GM12892 (cell line): ENCODE measurements at regions not wholly inside any gene's neighbourhood (a gene's known extent, or its start where the extent isn't known, plus 50 kb on each side); places are given as distances from the start of the nearest gene placed in this dataset.
A peak's percentile ranks its signal among the peaks of the same experiment; 100 is the strongest.

Experiments
- DNase-seq: peaks from one replicate; pipeline ENCODE4 v3.0.0; 2011; ENCODE audit not compliant: insufficient read length
- FAIRE-seq: peaks from 2 replicates; lab custom pipeline; 2011; peaks lifted over from hg19 to GRCh38; lab: Jason Lieb, UNC
- POLR2A ChIP-seq: IDR thresholded peaks from 2 replicates; pipeline ENCODE4 v1.6.1; 2011; ENCODE audit warnings: low read depth, low read length, control low read depth
- POLR2AphosphoS5 ChIP-seq: IDR thresholded peaks from 2 replicates; pipeline ENCODE4 v1.6.1; 2011; ENCODE audit warnings: low read depth, low read length, control low read depth
- TAF1 ChIP-seq: IDR thresholded peaks from 2 replicates; pipeline ENCODE4 v1.6.1; 2011; ENCODE audit warnings: low read depth, mild to moderate bottlenecking, control low read depth, low read length, borderline replicate concordance

GRCh38 chr1:59223198-59223597, 73.7 kb upstream of the FGGY start:
- no peak for DNase-seq
- no peak for FAIRE-seq
- TF ChIP-seq POLR2AphosphoS5 (no peak), POLR2A (no peak), TAF1 (no peak)

GRCh38 chr1:59223989-59224634, 72.8 kb upstream of the FGGY start:
- FAIRE-seq, result no peak
- TF ChIP-seq POLR2AphosphoS5 (no peak), TAF1 (no peak), POLR2A (no peak)
- no peak for DNase-seq

- DNase-seq, result no peak
- TF ChIP-seq POLR2AphosphoS5 (no peak), POLR2A (no peak), TAF1 (no peak)
- FAIRE-seq, result no peak
Observed at GRCh38 chr1:59225594-59226316, 71.1 kb upstream of the FGGY start.

- no peak for TF ChIP-seq POLR2AphosphoS5
- no peak for TF ChIP-seq POLR2A
- no peak for TF ChIP-seq TAF1
- DNase-seq, result no peak
- FAIRE-seq, result no peak
Observed at GRCh38 chr1:59229138-59229537, 67.8 kb upstream of the FGGY start.

- DNase-seq (no peak), FAIRE-seq (no peak)
- no peak for TF ChIP-seq POLR2AphosphoS5
- no peak for TF ChIP-seq POLR2A
- no peak for TF ChIP-seq TAF1
Observed at GRCh38 chr1:59230622-59231021, 66.3 kb upstream of the FGGY start.

- no peak for DNase-seq
- TF ChIP-seq POLR2A (no peak), POLR2AphosphoS5 (no peak), TAF1 (no peak)
- no peak for FAIRE-seq
Observed at GRCh38 chr1:59232216-59232615, 64.7 kb upstream of the FGGY start.

GRCh38 chr1:59233444-59233843, 63.5 kb upstream of the FGGY start:
- TF ChIP-seq POLR2AphosphoS5 (no peak), POLR2A (no peak), TAF1 (no peak)
- no peak for FAIRE-seq
- no peak for DNase-seq

GRCh38 chr1:59236721-59237545, 60.0 kb upstream of the FGGY start:
- FAIRE-seq, result no peak
- no peak for TF ChIP-seq POLR2A
- no peak for TF ChIP-seq TAF1
- TF ChIP-seq POLR2AphosphoS5, result no peak
- no peak for DNase-seq

- FAIRE-seq (peak; percentile 5), DNase-seq (no peak)
Observed at GRCh38 chr1:59237900-59238299, 59.0 kb upstream of the FGGY start.

GRCh38 chr1:59238333-59238934, 58.5 kb upstream of the FGGY start:
- DNase-seq, result no peak
- no peak for FAIRE-seq
- TF ChIP-seq POLR2AphosphoS5 (no peak), TAF1 (no peak), POLR2A (no peak)

More at GRCh38 chr1:59237900-59238299, 59.0 kb upstream of the FGGY start:
- TF ChIP-seq POLR2A (no peak), TAF1 (no peak), POLR2AphosphoS5 (no peak)

GRCh38 chr1:59238993-59239392, 57.9 kb upstream of the FGGY start:
- TF ChIP-seq POLR2AphosphoS5, result no peak
- TF ChIP-seq POLR2A, result no peak
- TF ChIP-seq TAF1, result no peak
- no peak for DNase-seq
- no peak for FAIRE-seq
